DND-41 (cell line): ENCODE measurements at regions not wholly inside any gene's neighbourhood (a gene's known extent, or its start where the extent isn't known, plus 50 kb on each side); places are given as distances from the start of the nearest gene placed in this dataset.

Experiments used
- EZH2 ChIP-seq: IDR thresholded peaks from 3 replicates; pipeline ENCODE4 v1.6.1; 2012; ENCODE audit warnings: borderline replicate concordance, low read depth, mild to moderate bottlenecking, moderate library complexity, low read length, inconsistent platforms; ENCODE audit not compliant: severe bottlenecking
- TF ChIP-seq, protein P1 (sequence below): IDR thresholded peaks from 2 replicates; pipeline ENCODE4 v1.5.1; 2012; ENCODE audit warnings: borderline replicate concordance, low read length, moderate library complexity, mild to moderate bottlenecking; ENCODE audit not compliant: poor library complexity, severe bottlenecking; ENCODE audit errors: extremely low read depth

DNA sequence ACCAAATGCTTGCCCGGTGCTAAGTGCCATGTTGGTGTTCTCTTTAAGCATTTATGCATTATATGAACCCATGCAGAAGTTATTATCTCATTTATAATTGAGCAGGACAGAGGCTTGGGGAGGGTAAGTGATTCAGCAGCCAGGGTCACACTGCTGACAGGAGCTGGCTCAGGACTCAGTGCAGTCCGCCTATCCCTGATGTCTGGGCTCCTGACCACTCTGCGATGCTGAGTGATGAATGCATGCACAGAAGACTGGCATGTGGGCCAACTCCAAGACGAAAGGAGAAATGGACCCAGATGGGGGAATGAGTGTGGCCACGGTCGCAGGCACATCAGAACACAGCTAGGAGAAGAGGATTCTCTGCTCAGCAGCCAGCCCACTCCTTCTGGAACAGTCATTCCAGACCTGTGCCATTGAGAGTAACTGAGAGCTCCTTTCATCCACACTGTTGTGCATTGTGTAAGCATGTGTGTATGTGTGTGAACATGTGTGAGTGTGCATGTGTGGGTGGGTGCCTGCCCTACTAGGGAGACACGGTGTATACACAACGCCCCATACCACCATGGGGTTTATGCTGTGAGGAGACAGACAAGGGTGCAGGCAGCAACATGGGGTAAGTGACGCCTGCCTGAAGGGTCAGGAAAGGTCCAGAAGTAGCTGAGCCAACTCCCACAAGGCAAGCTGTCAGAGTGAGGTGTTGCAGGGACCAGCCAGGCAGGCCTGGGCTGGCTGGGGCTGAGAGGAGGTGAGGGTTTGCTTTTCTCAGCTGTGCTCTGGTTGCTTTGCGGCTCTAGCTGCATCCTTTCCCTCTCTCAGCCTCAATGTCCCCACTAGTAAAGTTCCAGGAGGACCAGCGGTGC lies 97.8 kb upstream of the PMEPA1 start:
- TF ChIP-seq, protein P1, sequence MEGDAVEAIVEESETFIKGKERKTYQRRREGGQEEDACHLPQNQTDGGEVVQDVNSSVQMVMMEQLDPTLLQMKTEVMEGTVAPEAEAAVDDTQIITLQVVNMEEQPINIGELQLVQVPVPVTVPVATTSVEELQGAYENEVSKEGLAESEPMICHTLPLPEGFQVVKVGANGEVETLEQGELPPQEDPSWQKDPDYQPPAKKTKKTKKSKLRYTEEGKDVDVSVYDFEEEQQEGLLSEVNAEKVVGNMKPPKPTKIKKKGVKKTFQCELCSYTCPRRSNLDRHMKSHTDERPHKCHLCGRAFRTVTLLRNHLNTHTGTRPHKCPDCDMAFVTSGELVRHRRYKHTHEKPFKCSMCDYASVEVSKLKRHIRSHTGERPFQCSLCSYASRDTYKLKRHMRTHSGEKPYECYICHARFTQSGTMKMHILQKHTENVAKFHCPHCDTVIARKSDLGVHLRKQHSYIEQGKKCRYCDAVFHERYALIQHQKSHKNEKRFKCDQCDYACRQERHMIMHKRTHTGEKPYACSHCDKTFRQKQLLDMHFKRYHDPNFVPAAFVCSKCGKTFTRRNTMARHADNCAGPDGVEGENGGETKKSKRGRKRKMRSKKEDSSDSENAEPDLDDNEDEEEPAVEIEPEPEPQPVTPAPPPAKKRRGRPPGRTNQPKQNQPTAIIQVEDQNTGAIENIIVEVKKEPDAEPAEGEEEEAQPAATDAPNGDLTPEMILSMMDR: no peak
- no peak for TF ChIP-seq EZH2
